ENCODE measurements at regions not wholly inside any gene's neighbourhood (a gene's known extent, or its start where the extent isn't known, plus 50 kb on each side); places are given as distances from the start of the nearest gene placed in this dataset.

GRCh38 chr20:19828232-19828631, 70.2 kb downstream of the RIN2 start:
- Histone ChIP-seq H3K4me1 (ENCODE audit: insufficient read depth, low read length) (no peaks in the 10 kb centered on the region), H3K79me2 (ENCODE audit: insufficient read depth, low read length) (no peaks in the 10 kb centered on the region), H3K27ac (ENCODE audit: low read length) (no peak overlapping the region), H4K20me1 (ENCODE audit: insufficient read depth, low read length) (no peaks in the 10 kb centered on the region), H3K4me3 (ENCODE audit: low read depth in 1 of 2, low read length in 2 of 2) (no peak overlapping the region), H3K9me3 (ENCODE audit: insufficient read depth, low read length, severe bottlenecking) (no peaks in the 10 kb centered on the region), H3K4me2 (ENCODE audit: insufficient read depth, low read length) (no peak overlapping the region), H3K36me3 (ENCODE audit: insufficient read depth, low read length) (no peaks in the 10 kb centered on the region), H3K9ac (ENCODE audit: low read depth, low read length) (no peak overlapping the region), H3K27me3 (ENCODE audit: insufficient read depth, low read length, poor library complexity) (no peaks in the 10 kb centered on the region), H2AFZ (ENCODE audit: low read depth, low read length) (no peak overlapping the region)
- ATAC-seq (ENCODE audit: insufficient read depth, low read depth), result peak; percentile 86
- peak; percentile 45 for DNase-seq
- TF ChIP-seq CTCF (IDR thresholded peaks at IDR 0.05; ENCODE audit: borderline replicate concordance, extremely low read depth, low read length, poor library complexity, severe bottlenecking) (peak; percentile 42), EZH2 (IDR thresholded peaks at IDR 0.05; ENCODE audit: borderline replicate concordance, low read depth, low read length, severe bottlenecking) (no peak)

DNA sequence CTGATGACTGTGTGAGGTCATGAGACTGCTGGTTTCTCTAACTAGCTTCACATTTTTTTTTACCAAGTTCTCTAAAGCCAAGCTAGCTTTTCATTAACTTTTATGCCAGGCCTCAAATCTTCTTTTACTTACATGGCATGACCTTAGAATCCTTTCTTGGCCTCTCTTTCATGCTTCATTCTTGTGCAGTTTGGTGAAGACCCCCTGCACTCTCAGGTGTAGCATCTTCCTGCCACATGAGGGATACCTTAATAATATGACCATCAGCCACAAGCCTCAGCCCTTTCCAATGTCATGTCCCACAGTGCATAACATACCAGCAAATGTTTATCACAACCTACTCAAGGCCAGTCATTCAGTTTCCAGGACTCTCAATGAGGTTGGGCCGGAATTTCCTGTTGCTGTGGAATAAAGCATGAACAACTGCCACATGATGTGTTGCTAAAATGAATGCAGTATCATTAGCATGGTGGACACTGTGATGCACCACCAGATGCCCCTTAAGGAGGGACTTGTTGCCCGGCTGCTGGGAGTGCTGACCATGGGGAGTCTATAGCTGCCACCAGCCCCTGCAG, 72.2 kb downstream of the RIN2 start:
- H3K27me3 ChIP-seq (ENCODE audit: insufficient read depth, low read length, poor library complexity), result peaks cover 6% of the 10 kb centered on the region
- H3K79me2 ChIP-seq (ENCODE audit: insufficient read depth, low read length), result no peaks in the 10 kb centered on the region
- no peaks in the 10 kb centered on the region for H3K36me3 ChIP-seq (ENCODE audit: insufficient read depth, low read length)
- no peak for DNase-seq
- no peaks in the 10 kb centered on the region for H3K4me1 ChIP-seq (ENCODE audit: insufficient read depth, low read length)
- TF ChIP-seq EZH2 (IDR thresholded peaks at IDR 0.05; ENCODE audit: borderline replicate concordance, low read depth, low read length, severe bottlenecking) (no peak), CTCF (IDR thresholded peaks at IDR 0.05; ENCODE audit: borderline replicate concordance, extremely low read depth, low read length, poor library complexity, severe bottlenecking) (no peak)
- no peak for ATAC-seq (ENCODE audit: insufficient read depth, low read depth)
- H3K27ac ChIP-seq (ENCODE audit: low read length), result no peak overlapping the region
- H3K9ac ChIP-seq (ENCODE audit: low read depth, low read length), result no peak overlapping the region
- H3K4me3 ChIP-seq (ENCODE audit: low read depth in 1 of 2, low read length in 2 of 2), result no peak overlapping the region
- H2AFZ ChIP-seq (ENCODE audit: low read depth, low read length), result no peak overlapping the region
- H4K20me1 ChIP-seq (ENCODE audit: insufficient read depth, low read length), result no peaks in the 10 kb centered on the region
- H3K4me2 ChIP-seq (ENCODE audit: insufficient read depth, low read length), result no peak overlapping the region
- no peaks in the 10 kb centered on the region for H3K9me3 ChIP-seq (ENCODE audit: insufficient read depth, low read length, severe bottlenecking)

DNA sequence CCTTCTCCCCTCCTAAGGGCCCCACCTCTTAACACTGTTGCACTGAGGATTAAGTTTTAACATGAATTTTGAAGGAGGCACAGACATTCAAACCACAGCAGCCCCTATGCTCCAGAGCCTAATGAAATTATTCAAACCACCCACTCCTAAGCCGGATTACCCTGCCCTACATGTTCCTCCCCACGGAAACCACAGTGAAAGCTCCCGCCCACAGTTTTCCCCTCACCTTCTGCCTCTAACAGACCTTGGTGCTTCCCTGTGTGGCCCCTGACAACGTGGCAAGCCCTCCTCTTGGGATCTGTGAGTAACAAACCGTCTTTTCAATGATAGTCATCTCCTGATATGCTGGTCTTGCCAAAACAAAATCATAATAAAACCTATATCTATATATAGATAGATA, 74.8 kb downstream of the RIN2 start:
- H3K4me2 ChIP-seq (ENCODE audit: insufficient read depth, low read length), result no peak overlapping the region
- TF ChIP-seq CTCF (IDR thresholded peaks at IDR 0.05; ENCODE audit: borderline replicate concordance, extremely low read depth, low read length, poor library complexity, severe bottlenecking), result no peak
- TF ChIP-seq EZH2 (IDR thresholded peaks at IDR 0.05; ENCODE audit: borderline replicate concordance, low read depth, low read length, severe bottlenecking), result no peak
- no peak overlapping the region for H3K4me3 ChIP-seq (ENCODE audit: low read depth in 1 of 2, low read length in 2 of 2)
- H3K27me3 ChIP-seq (ENCODE audit: insufficient read depth, low read length, poor library complexity), result peaks cover 9% of the 10 kb centered on the region
- no peak overlapping the region for H3K27ac ChIP-seq (ENCODE audit: low read length)
- no peaks in the 10 kb centered on the region for H3K36me3 ChIP-seq (ENCODE audit: insufficient read depth, low read length)
- no peak overlapping the region for H2AFZ ChIP-seq (ENCODE audit: low read depth, low read length)
- H3K79me2 ChIP-seq (ENCODE audit: insufficient read depth, low read length), result no peaks in the 10 kb centered on the region
- no peak overlapping the region for H3K9ac ChIP-seq (ENCODE audit: low read depth, low read length)
- H4K20me1 ChIP-seq (ENCODE audit: insufficient read depth, low read length), result no peaks in the 10 kb centered on the region
- DNase-seq (peak; percentile 20), ATAC-seq (ENCODE audit: insufficient read depth, low read depth) (peak; percentile 60; the same call in 2 of the 3 replicates)
- no peaks in the 10 kb centered on the region for H3K4me1 ChIP-seq (ENCODE audit: insufficient read depth, low read length)
- no peaks in the 10 kb centered on the region for H3K9me3 ChIP-seq (ENCODE audit: insufficient read depth, low read length, severe bottlenecking)

Data from DND-41 (cell line).